Midbrain (tissue), 1 donor: ENCODE measurements at regions not wholly inside any gene's neighbourhood (a gene's known extent, or its start where the extent isn't known, plus 50 kb on each side); places are given as distances from the start of the nearest gene placed in this dataset.
"Not testable (repeated sequence)": the region's sequence is repeated elsewhere in the genome, so short reads cannot be mapped to it uniquely, and the experiment has no call there.

Experiments
- DNase-seq: peaks from one replicate; lab custom pipeline; 2025; lab: John Stamatoyannopoulos, UW

DNA sequence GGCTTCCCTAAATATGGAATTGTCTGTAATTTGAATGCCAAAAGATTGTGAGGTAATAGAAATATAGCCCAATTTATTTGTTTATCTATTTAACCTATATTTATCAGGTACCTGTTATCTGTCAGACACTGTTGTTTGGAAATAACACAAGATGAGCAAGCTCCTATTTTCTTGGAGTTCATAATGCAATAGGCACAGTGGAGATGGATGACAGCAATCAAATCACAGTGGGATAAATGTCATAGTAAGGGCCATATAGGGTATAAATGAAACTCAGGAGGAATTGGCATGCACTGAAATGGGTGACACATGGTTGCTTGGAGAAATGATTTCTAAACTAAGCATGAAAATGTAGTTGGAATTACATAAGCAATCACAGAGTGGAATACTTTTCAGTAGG lies 761.8 kb upstream of the MBL2 start:
- no peak for DNase-seq

DNA sequence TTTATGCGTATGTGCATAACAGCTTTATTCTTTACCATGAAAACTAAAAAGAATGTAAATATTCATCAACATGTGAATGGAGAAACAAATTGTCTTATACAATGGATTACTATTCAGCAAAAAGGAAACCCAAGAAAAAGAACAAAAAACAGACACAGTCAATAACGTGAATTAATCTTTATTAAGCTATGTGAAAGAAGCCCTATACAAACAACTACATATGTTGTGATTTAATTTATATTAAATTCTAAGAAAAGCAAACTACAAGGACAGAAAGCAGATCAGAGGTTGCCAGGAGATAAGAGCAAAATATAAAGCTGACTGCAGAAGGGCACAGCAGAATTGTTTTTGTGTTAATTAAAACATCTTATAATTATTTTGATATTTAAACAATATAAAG lies 756.4 kb upstream of the MBL2 start:
- no peak for DNase-seq

DNA sequence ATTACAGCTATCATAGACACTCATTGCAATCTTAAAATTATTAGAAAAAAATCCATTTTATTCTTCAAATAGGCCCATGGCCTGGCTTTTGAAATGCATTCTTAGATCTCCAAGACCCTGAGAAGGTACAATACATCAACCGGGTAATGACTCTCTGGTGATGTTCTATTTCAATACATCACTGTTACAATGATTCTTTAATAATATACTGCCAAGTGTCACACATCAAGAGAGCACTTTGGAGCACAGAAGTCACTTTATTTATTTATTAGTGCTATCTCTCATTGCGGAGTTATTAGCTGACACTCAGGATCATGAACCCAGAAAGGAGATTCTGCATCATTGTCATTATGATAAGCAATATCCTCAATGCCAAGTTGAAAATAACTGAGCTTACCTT lies 748.5 kb upstream of the MBL2 start:
- DNase-seq = no peak

DNA sequence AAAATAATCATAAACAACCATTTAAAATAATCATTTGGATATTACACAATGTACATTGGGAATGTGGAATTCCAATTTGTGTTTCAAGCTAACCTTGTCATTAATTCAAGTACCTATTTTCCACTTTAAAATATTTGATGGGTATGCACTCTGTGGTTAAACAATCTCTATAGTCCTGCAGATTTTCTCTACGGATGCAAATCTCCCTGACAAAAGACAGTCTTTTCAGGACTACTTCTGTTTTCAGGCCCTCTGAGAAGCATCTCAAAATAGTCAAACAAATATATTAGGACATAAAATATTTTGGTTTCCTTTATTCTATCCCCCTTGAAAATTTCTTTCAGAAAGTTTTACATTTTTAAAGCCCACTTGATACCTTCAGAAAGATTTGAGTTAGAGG lies 735.6 kb upstream of the MBL2 start:
- no peak for DNase-seq

DNA sequence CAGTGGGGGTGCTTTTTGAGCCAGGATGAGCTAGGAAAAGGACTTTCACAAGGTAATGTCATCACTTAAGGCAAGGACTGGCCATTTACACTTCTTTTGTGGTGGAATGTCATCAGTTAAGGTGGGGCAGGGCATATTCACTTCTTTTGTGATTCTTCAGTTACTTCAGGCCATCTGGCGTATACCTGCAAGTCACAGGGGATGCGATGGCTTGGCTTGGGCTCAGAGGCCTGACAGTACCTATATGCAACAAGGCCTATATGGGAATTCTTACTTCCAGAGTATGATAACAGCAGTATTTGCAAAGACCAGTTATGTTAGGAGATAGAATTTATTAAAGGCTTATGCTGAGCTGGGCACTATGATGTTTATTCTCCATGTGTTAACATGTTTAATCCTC lies 731.9 kb upstream of the MBL2 start:
- not testable (repeated sequence) for DNase-seq

DNA sequence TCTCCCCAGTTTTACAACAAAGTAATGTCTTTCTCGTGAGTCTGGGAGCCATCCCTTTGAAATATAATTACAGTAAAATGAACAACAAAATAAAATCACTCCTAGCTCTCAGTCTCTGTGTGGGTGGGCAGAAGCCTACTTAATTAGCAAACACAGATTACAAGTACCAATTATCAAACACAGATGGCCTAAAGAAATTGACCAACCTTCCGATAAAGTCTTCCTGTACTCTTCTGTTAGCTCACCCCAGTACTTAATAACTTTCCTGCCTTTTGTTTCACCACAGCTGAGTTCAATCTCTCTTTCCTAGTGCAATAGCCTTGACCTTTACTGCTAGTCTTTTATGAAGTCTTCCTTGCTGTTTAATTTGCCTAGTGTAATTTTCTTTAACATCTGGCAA lies 719.2 kb upstream of the MBL2 start:
- DNase-seq = no peak

DNA sequence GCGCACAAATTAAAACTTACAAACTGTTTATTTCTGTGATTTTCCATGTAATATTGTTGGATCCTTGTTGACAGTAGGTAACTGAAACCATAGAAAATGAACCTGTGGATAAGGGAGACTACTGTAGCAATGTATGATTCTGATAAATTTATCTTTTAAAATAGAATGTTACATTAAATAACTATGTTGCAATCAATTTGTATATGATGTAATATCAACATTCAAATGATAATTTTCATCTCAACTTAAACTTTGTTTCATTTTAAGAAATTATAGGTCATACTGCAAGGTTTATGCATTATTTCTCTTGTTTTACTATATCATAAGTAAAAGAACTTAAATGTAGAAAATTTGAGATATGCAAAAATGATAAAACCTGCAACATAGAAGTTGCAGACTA lies 718.0 kb upstream of the MBL2 start:
- DNase-seq = no peak

DNA sequence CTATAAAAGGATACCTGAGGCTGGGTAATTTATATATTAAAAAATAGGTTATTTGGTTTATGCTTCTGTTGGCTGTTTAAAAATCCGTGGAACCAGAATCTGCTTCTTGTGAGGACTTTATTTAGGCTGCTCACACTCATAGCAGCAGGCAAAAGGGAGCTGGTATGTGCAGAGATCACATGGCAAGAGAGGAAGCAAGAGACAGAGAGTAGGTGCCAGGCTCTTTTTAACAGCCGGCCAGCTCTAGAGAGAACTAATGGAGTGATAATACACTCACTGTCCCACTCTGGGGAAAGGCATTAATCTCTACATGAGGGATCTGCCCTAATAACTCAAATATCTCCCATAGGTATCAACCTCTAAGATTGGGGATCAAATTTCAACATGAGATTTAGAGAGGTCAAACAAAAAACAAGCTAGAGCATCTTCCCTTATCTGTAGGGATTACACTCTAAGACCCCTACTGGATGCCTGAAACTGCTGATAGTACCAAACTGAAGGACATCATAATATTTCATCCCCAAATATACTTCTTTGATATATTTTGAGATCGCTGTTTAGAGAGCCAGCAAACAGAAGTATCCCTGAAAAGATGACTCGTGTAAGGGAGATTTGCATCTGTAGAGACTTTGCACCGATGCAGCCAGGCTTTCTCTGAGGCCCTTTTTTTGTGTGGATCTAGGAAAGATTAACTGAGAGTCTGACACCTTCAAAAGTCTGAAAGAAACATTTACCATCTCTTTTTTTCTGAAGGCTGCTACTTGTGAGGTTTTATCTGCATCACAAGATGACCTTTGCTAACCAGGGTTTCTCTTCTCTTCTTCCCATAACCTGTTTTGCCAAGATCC lies 717.0 kb upstream of the MBL2 start:
- no peak for DNase-seq

DNA sequence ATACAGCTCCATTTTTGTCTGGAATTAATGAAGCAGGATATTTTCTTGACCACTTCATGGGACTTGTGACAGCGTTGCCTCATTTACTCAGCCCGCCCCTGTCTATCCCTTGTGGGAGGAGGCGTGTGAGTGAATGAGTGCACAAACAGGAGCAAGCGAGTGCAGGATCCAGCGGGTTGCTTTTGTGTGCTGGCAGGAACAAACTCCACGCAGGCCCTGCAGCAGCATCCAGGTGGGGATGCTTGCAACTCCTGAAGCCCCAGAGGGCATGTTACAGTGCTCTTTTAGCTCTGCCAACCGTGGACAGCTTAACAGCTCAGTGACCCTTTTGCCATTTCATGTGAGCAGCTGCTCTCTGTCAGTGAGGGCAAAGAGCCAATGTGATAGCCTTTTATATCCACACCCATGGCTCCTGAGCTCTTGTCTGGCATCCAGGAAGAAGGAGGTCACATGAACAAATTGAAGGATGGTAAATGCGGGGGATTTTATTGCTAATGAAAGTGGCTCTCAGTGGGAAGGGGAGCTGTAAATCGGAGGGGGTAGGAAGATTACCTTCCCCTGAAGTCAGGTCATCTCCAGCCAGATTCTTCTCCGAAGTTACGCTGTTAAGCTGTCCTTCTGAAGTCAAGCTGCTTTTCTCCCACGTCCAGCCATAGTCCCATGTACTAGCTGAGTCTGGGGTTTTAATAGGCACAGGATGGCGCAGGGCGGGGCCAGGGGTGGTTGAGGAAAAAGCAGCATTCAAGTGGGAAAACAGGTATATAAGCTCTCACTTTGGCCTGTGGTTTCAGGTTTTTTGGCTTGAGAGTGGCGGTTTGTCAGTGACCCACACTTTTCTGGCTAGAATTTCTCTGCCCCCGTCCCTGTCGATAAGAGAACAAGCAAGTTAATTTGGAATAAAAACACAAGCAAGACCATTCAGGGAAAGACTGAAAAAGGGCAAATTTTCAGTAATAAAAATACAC lies 714.7 kb upstream of the MBL2 start:
- no peak for DNase-seq

DNA sequence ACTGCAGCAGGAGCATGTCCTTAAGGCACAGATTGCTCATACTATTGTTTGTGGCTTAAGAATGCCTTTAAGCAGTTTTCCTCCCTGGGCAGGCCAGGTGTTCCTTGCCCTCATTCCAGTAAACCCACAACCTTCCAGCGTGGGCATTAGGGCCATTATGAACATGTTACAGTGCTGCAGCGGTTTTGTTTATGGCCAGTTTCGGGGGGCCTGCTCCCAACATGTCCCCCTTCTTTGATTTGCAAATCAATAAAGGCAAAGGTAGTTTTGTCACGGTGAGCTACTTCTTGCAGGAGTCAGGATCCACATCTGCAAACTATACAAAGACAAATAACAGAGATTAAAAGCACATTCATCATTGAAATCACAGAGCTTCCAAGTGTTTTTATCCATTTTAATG lies 712.8 kb upstream of the MBL2 start:
- DNase-seq = not testable (repeated sequence)

DNA sequence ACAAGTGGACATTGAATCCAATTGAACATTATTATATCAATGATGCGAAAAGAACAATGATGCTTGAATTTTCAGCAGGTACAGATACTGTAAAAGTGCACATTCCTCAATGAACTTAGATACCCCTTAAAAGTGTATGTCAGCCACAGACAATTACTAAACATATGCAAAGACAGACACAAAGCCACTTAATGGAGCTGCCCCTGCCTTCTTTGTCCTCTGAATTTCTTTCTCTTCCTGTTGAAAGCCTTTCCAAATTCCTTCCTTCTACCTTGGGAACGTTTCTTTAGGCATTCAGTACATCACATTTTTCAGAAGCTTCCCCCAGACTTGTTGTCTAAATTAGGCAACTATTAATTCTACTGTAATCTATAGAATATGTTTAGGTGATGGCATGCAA lies 706.8 kb upstream of the MBL2 start:
- no peak for DNase-seq

DNA sequence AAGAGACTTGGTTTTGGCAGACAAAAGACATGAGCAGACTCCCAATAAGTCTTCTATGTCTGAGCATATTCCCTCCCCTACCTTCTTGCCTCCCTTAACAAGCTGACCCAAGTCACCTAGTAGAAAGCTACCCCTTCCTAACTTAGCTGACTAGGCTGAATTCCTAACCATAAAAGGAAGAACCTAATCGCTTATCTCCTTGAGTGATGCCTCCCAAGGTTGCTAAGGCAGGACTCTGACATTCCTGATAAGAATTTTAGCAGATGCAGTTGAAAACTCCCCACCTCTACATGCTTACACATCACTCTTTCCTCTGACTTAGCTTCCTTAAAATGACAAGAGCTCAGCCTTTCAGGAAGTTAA lies 704.7 kb upstream of the MBL2 start:
- no peak for DNase-seq

DNA sequence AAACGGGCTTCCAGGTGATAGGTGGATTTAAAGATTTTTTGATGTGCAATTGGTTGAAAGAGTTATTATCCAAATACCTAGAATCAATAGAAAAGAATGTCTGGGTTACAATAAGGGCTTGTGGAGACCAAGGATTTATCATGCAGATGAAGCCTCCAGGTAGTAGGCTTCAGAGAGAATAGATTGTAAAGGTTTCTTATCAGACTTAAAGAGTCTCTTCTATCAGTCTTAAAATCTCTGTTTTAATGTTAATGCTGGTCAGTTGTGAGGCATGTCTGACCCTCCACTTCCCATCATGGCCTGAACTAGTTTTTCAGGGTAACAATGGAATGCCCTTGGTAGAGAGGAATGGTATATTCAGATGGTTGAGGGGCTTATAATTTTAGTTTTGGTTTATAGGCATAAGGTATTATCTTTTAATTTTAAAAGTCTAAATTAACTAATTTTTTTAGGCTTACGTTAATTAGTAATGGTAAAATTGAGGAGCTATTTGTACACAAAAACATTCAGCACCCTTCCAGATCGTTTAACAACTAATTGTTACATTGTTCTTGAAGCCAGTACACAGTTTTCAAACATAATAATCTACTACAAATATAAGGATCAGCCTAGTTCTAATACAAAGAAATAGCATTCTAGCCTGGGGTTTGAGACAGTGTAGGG lies 704.2 kb upstream of the MBL2 start:
- no peak for DNase-seq

DNA sequence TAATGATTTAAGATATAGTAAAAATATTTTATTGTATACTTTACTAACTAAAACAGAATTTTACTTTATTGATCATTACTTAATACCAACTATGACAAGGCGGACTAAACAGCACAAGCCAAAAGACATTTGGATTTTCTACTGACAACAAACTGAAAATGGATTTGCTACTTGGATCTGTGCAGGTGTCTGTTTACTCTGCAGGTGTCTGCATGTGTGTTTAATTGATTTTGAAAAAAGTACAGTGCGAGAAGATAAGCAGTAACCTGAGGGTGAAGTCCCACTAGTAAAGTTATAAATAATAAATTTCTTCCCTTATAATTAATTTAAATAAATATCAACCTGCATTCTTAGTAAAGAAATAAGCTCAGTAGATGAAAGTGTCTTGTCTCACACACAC lies 696.8 kb upstream of the MBL2 start:
- no peak for DNase-seq

DNA sequence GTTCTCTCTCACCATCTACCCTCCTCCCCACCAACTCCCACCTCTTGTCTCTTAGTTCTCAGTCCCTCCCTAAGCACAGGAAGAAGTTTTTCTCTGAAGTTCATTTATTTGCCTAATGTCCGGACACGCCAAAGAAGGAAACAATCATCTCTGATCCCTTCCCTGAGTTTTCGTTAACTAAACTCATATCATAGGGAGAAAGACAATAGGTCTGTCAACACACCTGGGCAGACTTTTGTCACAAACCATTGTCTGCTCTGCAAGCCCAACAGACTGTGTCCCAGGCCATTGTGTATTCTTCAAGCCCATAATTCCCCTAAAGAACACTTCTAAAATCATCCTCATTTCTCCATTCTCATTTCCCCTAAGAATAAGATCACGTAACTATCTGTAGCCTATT lies 691.0 kb upstream of the MBL2 start:
- no peak for DNase-seq

DNA sequence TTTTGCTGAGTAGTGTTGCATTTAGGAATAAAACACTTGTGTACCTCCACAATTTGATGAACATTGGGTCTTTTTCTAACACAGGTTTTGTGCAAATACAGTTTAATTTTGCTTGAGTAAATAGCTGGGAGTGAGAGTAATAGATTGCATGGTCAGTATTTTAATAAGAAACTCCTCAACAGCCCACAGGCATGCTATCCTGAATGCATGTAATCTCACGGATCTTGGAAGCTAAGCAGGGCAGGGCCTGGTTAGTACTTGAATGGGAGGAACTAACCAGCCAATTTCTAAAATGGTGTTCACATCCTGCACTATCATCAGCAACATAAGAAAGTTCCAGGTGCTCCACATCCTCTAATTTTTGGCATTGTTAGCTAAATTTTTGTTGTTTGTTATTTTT lies 685.4 kb upstream of the MBL2 start:
- no peak for DNase-seq

DNA sequence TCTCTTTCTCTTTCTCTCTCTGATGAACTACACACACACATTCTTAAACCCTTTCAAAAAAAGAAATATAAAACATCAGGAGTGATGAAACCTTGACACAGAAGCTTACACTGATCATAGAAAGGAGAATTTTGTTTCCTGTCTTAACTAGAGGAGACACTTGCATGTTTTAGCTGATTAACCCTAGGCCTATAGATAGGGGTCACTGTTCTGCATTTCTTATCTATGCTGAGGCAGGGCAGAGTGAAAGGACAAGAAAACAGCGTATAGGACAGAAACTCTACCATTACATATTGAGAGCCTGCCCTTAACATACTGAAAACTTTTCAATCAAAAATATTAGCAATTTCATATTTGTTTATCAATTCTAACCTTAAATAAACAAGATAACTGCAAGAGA lies 680.6 kb upstream of the MBL2 start:
- DNase-seq = no peak

DNA sequence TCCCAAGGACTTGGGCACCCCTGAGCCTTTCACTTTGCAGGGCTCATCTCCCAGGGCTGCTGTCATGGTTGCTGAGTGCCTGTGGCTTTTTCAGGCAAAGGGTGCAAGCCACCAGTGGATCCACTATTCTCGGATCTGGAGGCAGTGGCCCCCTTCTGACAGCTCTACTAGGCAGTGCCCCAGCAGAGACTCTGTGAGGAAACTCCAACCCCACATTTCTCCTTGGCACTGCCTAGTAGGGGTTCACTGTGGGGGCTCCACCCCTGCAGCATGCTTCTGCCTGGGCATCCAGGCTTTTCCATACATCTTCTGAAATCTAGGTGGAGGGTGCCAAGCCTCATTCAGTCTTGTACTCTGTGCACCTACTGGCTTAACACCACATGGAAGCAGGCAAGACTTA lies 675.0 kb upstream of the MBL2 start:
- no peak for DNase-seq

DNA sequence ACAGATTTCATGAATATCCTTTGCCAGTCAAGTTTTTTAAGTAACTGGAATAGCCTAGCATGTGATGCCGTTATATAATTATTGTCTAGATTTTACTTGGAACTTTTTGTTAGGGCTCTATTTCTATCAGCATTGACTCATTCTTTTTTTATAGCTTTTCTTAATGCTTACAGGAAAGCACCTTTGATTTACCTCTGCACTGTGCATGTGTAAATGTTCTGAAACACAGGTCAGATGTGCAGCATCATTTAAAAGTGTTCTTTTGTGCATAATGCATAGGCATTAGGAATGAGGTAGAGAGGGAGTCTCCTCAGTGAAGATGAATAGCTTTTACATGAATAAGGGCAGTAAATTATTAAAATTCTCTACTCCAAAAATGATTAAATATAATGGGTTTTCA lies 669.3 kb upstream of the MBL2 start:
- no peak for DNase-seq

DNA sequence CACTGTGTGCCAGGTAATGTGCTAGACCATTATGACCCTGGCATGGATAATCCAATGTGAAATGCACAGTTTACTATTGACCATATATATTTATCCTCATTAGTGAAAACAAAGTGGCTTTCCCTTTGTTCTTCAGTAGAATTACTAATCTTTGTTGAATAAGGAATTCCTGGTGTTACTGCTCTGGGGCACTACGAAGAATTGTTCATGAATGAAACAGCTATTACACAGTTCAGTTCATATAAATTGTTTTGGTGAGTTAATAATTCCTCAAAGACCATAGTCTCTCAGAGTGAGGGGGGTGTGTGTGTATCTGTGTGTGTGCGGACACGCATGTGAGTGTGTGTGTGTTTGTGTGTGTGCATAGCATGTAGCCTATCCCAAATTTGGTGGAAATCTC lies 668.0 kb upstream of the MBL2 start:
- DNase-seq = no peak

DNA sequence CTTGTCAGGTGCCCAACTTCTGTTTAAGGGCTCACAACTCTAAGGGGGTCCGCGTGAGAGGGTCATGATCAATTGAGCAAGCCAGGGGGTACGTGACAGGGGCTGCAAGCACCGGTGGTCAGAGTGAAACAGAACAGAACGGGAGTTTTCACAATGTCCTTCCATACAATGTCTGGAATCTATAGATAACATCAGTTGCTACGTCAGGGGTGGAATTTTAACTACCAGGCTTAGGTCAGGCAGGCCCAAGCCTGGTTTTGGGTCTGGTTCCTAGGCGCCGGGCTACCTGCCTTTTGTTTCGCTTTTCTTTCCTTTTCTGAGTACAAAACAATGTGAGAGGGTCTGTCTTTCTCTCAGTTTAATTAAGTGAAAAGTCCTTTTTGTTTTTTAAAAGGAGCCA lies 666.5 kb upstream of the MBL2 start:
- DNase-seq = not testable (repeated sequence)

DNA sequence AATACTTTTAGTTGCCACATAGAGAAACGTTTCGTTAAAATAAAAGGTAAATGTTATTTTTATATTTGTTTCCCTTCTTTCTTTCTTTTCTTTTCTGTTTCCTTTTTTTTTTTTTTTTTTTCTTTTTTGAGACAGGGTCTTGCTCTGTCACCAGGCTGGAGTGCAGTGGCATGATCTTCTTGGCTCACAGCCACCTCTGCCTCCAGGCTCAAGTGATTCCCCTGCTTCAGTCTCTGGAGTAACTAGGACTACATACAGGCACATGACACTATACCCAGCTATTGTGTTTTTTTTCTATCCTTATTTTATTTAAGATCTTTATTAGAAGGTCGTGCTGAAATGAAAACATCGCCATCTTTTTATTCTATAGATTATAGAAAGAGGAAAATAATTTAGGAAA lies 661.8 kb upstream of the MBL2 start:
- no peak for DNase-seq

DNA sequence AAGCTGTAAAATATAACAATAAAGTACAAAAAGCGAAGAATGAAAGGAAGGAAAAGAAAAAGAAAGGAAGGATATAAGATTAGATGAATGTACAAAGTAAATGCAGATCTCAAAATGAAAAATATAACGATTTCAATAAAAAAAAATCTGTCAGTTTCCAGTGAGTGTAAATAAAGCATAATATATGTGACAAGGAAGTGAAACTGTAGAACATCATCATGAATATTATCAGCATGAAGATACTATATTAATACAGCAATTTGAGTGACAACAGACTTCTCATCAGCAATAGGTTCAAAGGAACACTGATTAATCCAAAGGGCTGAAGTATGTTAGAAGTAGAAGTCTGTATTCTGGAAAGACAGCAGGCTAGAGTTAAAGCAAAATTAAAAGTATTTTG lies 659.5 kb upstream of the MBL2 start:
- DNase-seq = no peak
